ENCODE measurements at regions not wholly inside any gene's neighbourhood (a gene's known extent, or its start where the extent isn't known, plus 50 kb on each side); places are given as distances from the start of the nearest gene placed in this dataset.

GRCh38 chr4:175385797-175386196 lies 426.3 kb downstream of the GPM6A start:
- TF ChIP-seq CTCF (IDR thresholded peaks at IDR 0.05) (no peak), POLR2A (IDR thresholded peaks at IDR 0.05) (no peak)

Measured in adrenal gland (tissue), 5 donors.